WI38 (cell line): ENCODE measurements at regions not wholly inside any gene's neighbourhood (a gene's known extent, or its start where the extent isn't known, plus 50 kb on each side); places are given as distances from the start of the nearest gene placed in this dataset.
"Not testable (repeated sequence)": the region's sequence is repeated elsewhere in the genome, so short reads cannot be mapped to it uniquely, and the experiment has no call there.

Experiments
- H3K4me3 ChIP-seq: 2 replicates; pipeline ENCODE4 v1.5.1; 2011; ENCODE audit warnings: low read depth, mild to moderate bottlenecking, control low read depth, low read length
- CTCF ChIP-seq: IDR thresholded peaks from 2 replicates; pipeline ENCODE4 v1.5.1; 2012; ENCODE audit warnings: low read depth, mild to moderate bottlenecking, control low read depth, low read length

DNA sequence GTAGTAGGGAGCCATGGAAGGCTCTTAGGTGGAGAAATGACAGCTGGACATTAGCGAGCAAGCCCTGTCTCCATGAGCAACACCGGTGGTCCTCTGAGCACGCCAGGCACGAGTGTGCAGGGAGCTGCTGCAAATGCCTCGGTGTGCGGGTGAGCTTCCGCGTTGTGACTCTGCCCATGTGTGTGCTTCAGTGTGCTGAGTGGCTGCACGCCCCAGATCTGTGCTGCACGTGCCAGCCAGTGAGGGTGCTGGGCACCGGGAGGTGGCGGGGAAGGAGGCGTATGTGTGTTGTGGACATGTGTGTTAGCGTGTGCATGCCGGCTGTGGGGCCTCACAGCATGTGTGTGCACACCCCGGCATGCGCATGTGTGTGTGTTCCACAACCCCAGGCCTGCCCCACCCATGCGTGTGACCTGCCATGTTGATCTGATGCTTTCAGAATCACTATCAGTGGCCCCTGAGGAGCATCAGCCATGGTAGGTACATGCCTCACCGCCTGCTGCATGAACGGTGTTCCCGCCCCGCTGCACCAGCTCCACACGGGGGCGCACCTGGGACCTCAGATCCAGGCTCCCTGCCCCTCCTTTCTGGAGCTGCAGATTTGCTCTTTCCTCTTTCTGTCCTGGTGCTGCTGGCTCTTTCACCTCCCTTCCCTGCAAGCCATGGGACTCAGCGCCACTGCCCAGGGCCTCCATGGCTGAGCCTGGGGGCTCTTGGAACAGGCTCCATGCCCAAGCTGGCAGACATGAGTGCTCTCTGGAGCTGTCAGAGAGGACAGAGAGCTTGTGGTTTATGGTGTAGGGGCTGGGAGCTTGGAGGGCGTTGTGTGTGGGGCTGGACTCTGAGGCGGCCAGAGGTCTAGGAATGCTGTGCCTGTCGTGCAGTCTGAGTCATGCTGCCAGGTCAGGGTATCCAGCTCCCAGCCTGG is 169.4 kb downstream of the TBC1D2B start:
- TF ChIP-seq CTCF, result peak; percentile 27
- H3K4me3 ChIP-seq, result no peak overlapping the region

DNA sequence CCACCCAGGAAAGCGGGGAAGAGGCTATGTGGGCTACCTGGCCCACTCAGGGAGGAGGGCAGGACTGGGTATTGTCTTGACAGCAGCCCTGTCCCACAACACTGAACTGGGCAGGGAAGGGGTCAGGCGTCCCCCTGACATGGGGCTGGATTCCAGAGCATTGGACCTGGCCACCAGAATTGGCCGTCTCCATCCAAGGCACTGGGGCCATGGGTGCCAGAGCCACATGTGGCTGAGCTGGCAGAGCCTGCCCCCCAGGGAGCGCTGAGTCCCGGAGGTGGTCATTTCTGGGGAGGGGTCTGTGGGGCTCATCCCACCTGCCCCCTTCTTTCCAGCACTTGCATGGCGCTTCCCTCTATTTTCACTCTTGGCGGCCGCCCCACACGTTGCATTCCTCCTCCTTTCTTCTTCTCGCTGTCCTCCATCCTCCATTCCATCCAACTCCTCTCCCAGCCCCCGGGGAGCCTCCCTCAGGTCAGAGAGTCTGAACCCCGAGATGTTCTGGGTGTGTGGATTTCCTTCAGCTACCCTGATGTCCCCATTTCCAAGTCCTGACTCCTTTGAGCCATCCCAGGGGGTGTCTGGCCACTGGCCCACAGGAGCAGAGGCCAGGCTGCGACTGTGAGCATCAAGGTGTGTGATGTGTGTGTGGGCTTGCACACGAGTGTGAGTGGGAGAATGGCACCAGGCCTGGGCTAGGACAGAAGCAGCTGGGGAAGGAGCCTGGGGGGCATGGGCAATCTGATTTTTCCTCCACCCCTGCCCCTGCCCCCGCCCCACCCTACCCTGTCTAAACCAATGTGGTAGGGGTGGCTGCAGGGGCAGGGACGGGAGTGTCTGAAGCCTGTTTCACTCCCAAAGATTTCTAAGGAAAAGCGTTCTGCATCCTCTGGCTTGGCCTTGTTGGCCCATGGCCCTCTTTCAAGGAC is 171.2 kb downstream of the TBC1D2B start:
- H3K4me3 ChIP-seq, result not testable (repeated sequence)

DNA sequence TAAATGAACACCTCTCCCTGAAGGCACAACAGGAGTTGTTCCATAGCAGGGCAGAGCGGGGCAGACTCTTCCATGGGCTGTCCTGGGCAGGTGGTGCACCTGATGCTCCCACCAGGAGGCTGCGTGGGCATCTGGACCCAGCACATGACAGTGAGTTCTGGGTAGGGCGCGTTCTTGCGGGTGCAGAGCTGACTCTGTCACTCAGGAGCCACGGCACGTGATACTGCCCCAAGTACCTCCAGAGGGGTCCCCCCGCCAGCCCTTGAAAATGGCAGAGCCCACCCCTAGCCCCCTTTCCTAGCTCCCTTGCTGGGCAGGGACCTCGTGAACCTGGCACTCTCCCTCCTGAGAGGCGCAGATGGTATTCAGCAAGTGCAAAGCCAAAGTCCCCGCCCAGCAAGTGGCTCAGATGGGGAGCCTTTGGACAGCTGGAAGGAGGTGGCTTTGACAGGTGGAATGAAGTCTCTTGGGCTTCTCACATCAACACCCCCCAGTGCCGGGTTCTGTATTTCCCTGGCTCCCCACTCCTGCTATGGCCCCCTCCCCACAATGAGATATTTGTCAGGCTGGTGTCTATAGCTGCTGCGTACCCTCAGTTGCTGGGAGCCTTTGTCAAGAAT is 172.1 kb downstream of the TBC1D2B start:
- TF ChIP-seq CTCF, result no peak
- H3K4me3 ChIP-seq, result no peak overlapping the region

DNA sequence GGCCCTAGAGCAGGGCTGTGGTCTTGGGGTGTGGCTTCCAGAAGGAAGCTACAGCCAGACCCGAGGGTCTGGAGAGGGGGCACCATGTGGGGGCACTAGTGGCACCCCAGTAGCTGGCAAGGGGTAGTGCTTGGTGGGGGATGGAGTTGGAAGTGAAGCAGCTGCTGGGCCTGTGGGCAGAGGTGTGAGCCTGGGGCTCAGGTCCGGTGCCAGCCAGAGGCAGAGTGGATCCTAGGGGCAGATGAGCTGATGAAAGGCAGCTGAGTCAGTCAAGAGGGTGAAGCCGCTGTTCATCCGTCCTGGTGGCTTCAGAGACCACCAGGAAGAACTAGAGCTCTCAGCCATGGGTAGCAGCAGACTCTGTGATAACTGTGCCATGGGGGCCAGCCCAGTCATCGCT is 172.6 kb downstream of the TBC1D2B start:
- TF ChIP-seq CTCF, result no peak
- H3K4me3 ChIP-seq, result no peak overlapping the region

DNA sequence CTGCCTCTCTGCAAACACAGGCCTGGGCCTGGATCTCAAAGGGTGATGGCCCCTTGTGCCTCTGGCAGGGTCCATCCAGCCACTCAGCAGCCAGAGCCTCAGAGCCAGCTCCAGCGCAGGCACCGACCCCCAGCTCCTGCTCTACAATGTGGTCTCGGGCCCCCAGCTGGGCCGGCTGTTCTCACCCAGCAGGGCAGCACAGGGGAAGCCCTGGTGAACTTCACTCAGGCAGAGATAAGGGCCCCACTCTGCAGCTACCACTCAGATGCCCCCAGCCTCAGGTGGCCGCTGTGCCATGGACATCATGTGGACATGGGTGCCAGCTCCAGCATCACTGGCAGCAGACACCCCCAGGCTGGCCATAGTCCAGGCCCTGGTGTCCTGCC is 173.1 kb downstream of the TBC1D2B start:
- H3K4me3 ChIP-seq, result no peak overlapping the region
- TF ChIP-seq CTCF, result no peak

DNA sequence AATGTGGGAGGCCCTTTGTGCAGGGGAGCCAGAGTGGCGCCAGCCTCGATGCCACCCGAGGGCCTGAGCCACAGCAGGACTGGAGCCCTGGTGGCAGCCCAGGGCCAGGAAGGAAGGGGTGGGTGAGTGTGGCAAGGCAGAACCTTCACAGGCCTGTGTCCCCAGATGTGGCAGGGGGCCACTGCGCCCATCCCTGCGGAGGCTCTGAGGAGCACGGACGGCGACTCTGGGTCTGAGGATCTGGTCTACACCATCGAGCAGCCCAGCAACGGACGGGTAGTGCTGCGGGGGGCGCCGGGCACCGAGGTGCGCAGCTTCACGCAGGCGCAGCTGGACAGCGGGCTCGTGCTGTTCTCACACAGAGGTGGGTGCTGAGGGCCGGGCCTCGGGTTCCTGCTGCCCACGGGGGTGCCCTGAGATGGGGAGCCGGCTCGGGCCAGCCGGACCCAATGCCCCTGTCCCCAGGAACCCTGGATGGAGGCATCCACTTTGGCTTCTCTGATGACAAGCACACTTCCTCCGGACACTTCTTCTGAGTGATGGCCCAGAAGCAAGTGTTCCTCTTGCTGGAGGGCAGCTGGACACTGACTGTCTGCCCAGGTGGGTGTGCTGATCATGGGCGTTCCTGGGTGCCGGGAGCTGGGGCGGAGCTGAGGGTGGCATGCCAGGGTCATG is 173.6 kb downstream of the TBC1D2B start:
- H3K4me3 ChIP-seq, result not testable (repeated sequence)

- peak; percentile 71 for TF ChIP-seq CTCF
- not testable (repeated sequence) for H3K4me3 ChIP-seq
Measured at GRCh38 chr15:77902921-77903760, 174.4 kb downstream of the TBC1D2B start.
